AG09309 (cell line): ENCODE measurements at regions not wholly inside any gene's neighbourhood (a gene's known extent, or its start where the extent isn't known, plus 50 kb on each side); places are given as distances from the start of the nearest gene placed in this dataset.

Source experiments
- DNase-seq: peaks from one replicate; pipeline ENCODE4 v3.0.0-alpha.2; 2010; ENCODE audit warnings: low read depth
- H3K4me3 ChIP-seq: 2 replicates; pipeline ENCODE4 v1.5.1; 2011; ENCODE audit warnings: mild to moderate bottlenecking, low read depth, low read length, moderate library complexity; ENCODE audit not compliant: control insufficient read depth
- TF ChIP-seq, protein P1 (sequence below): IDR thresholded peaks from 2 replicates; pipeline ENCODE4 v1.5.1; 2011; ENCODE audit warnings: mild to moderate bottlenecking, low read depth, low read length, inconsistent platforms; ENCODE audit not compliant: insufficient read depth, control insufficient read depth; ENCODE audit errors: missing control alignments

DNA sequence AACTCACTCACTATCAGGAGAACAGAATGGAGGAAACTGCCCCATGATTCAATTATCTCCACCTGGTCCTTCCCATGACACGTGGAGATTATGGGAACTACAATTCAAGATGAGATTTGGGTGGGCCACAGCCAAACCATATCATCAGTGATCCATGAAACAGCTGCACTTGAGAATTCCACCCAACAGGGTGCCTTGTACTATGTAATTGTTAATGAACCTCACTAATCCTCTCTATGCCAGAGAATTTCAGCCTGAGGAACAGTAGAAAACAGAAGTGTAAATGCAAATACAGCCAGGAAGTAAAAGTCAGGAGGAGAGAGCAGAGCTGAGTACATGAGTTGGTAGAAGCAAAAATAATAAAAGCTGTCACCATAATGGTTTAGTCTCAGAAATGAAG is 261.4 kb downstream of the EPHA4 start:
- TF ChIP-seq, protein P1, sequence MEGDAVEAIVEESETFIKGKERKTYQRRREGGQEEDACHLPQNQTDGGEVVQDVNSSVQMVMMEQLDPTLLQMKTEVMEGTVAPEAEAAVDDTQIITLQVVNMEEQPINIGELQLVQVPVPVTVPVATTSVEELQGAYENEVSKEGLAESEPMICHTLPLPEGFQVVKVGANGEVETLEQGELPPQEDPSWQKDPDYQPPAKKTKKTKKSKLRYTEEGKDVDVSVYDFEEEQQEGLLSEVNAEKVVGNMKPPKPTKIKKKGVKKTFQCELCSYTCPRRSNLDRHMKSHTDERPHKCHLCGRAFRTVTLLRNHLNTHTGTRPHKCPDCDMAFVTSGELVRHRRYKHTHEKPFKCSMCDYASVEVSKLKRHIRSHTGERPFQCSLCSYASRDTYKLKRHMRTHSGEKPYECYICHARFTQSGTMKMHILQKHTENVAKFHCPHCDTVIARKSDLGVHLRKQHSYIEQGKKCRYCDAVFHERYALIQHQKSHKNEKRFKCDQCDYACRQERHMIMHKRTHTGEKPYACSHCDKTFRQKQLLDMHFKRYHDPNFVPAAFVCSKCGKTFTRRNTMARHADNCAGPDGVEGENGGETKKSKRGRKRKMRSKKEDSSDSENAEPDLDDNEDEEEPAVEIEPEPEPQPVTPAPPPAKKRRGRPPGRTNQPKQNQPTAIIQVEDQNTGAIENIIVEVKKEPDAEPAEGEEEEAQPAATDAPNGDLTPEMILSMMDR: no peak
- DNase-seq: no peak
- no peak overlapping the region for H3K4me3 ChIP-seq

DNA sequence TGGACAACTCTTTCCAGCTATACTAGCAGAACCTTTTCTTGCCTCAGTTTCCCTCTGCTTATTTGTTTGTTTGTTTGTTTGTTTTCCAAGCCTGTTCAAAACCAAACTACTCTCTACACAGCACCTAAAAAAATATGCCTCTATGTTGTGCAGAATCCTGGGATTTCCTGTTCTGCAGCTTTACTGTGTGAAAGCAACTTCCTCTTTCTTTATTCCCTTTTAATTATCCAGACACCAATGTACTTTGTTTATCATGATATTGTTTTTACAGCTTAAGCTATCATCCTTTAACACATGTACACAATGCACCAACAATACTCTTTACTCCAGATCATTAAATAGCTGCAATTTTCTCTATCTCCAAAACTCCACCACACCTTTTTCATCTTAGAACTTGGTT is 259.5 kb downstream of the EPHA4 start:
- DNase-seq: no peak
- no peak overlapping the region for H3K4me3 ChIP-seq
- TF ChIP-seq, protein P1: no peak

DNA sequence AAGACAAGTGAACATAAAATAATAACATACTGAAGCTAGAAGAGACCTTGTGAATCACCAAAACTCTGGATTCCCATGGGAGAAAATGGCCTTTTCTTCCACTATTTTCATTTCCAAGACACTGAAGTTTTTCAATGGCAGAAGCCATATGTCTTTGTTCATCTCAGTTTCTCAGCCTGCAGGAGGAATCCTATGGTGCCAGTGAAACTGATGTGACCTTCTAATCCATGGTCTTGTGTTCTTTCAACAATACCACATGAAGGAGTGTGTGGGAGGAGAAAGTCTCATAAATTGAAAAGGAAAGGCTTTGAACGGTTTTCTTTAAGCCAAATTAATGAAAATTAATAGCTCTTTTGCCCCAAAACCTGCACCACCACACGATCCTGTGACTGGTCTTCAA is 257.3 kb downstream of the EPHA4 start:
- H3K4me3 ChIP-seq: no peak overlapping the region
- DNase-seq: no peak
- TF ChIP-seq, protein P1: no peak

GRCh38 chr2:221318376-221319130 is 253.6 kb downstream of the EPHA4 start:
- TF ChIP-seq, protein P1: no peak
- DNase-seq: no peak
- H3K4me3 ChIP-seq: no peak overlapping the region

GRCh38 chr2:221322741-221323140 is 249.4 kb downstream of the EPHA4 start:
- DNase-seq: no peak
- TF ChIP-seq, protein P1: no peak
- H3K4me3 ChIP-seq: no peak overlapping the region

GRCh38 chr2:221323513-221323912 is 248.6 kb downstream of the EPHA4 start:
- no peak for DNase-seq
- no peak overlapping the region for H3K4me3 ChIP-seq
- TF ChIP-seq, protein P1: no peak
